Ishikawa (cell line): ENCODE measurements at regions not wholly inside any gene's neighbourhood (a gene's known extent, or its start where the extent isn't known, plus 50 kb on each side); places are given as distances from the start of the nearest gene placed in this dataset.

Experiments
- CEBPB ChIP-seq: IDR thresholded peaks from 2 replicates; pipeline ENCODE4 v1.6.1; 2012
- CREB1 ChIP-seq: IDR thresholded peaks from 2 replicates; pipeline ENCODE4 v1.6.1; 2012; ENCODE audit warnings: low read depth
- EGR1 ChIP-seq: IDR thresholded peaks from 2 replicates; pipeline ENCODE4 v1.6.1; 2012
- EP300 ChIP-seq: IDR thresholded peaks from 2 replicates; pipeline ENCODE4 v1.6.1; 2012; ENCODE audit warnings: borderline replicate concordance
- FOXM1 ChIP-seq: IDR thresholded peaks from 2 replicates; pipeline ENCODE4 v1.6.1; 2012; ENCODE audit warnings: low read depth, borderline replicate concordance
- NFIC ChIP-seq: IDR thresholded peaks from 2 replicates; pipeline ENCODE4 v1.6.1; 2012
- RAD21 ChIP-seq: IDR thresholded peaks from 2 replicates; pipeline ENCODE4 v1.6.1; 2012; ENCODE audit warnings: low read depth
- TAF1 ChIP-seq: IDR thresholded peaks from 2 replicates; pipeline ENCODE4 v1.6.1; 2012; ENCODE audit warnings: low read depth, mild to moderate bottlenecking
- TCF12 ChIP-seq: IDR thresholded peaks from 2 replicates; pipeline ENCODE4 v1.6.1; 2012; ENCODE audit warnings: low read depth
- TEAD4 ChIP-seq: IDR thresholded peaks from 2 replicates; pipeline ENCODE4 v1.6.1; 2012
- YY1 ChIP-seq: IDR thresholded peaks from 2 replicates; pipeline ENCODE4 v1.6.1; 2012; ENCODE audit warnings: low read depth
- ZBTB7A ChIP-seq: IDR thresholded peaks from 2 replicates; pipeline ENCODE4 v1.6.1; 2012; ENCODE audit warnings: low read depth
- TF ChIP-seq, protein P1 (sequence below): IDR thresholded peaks from 2 replicates; pipeline ENCODE4 v1.6.1; 2012; ENCODE audit warnings: low read depth, mild to moderate bottlenecking
- TF ChIP-seq, protein P2 (sequence below): IDR thresholded peaks from 2 replicates; pipeline ENCODE4 v1.6.1; 2012
- TF ChIP-seq, protein P3 (sequence below): IDR thresholded peaks from 2 replicates; pipeline ENCODE4 v1.6.1; 2012

DNA sequence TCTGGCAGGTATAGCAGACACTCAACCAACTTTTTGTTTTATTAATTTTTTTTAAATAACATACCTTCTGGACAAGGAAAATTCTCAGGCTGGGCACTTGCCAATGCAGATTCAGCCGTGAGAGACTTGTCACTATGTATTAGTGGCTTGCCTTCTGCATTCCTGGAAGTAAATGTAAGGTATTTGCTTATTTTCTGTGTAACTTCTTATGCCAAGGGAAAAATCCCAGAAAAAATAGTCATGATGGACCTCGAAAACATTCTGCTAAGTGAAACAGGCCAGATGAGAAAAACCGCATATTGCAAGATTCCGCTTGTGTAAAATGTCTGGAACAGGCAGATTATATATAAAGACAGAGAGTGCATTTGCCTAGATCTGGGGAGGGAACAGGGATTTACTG lies 260.3 kb upstream of the DAPK1 start:
- TF ChIP-seq ZBTB7A (no peak), CEBPB (no peak), YY1 (no peak), TEAD4 (no peak), TAF1 (no peak), EGR1 (no peak), EP300 (no peak), NFIC (no peak), CREB1 (no peak), TCF12 (no peak), RAD21 (no peak), FOXM1 (no peak)
- TF ChIP-seq, protein P1, sequence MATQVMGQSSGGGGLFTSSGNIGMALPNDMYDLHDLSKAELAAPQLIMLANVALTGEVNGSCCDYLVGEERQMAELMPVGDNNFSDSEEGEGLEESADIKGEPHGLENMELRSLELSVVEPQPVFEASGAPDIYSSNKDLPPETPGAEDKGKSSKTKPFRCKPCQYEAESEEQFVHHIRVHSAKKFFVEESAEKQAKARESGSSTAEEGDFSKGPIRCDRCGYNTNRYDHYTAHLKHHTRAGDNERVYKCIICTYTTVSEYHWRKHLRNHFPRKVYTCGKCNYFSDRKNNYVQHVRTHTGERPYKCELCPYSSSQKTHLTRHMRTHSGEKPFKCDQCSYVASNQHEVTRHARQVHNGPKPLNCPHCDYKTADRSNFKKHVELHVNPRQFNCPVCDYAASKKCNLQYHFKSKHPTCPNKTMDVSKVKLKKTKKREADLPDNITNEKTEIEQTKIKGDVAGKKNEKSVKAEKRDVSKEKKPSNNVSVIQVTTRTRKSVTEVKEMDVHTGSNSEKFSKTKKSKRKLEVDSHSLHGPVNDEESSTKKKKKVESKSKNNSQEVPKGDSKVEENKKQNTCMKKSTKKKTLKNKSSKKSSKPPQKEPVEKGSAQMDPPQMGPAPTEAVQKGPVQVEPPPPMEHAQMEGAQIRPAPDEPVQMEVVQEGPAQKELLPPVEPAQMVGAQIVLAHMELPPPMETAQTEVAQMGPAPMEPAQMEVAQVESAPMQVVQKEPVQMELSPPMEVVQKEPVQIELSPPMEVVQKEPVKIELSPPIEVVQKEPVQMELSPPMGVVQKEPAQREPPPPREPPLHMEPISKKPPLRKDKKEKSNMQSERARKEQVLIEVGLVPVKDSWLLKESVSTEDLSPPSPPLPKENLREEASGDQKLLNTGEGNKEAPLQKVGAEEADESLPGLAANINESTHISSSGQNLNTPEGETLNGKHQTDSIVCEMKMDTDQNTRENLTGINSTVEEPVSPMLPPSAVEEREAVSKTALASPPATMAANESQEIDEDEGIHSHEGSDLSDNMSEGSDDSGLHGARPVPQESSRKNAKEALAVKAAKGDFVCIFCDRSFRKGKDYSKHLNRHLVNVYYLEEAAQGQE = no peak
- TF ChIP-seq, protein P2, sequence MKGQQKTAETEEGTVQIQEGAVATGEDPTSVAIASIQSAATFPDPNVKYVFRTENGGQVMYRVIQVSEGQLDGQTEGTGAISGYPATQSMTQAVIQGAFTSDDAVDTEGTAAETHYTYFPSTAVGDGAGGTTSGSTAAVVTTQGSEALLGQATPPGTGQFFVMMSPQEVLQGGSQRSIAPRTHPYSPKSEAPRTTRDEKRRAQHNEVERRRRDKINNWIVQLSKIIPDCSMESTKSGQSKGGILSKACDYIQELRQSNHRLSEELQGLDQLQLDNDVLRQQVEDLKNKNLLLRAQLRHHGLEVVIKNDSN = no peak
- TF ChIP-seq, protein P3, sequence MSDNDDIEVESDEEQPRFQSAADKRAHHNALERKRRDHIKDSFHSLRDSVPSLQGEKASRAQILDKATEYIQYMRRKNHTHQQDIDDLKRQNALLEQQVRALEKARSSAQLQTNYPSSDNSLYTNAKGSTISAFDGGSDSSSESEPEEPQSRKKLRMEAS = no peak

DNA sequence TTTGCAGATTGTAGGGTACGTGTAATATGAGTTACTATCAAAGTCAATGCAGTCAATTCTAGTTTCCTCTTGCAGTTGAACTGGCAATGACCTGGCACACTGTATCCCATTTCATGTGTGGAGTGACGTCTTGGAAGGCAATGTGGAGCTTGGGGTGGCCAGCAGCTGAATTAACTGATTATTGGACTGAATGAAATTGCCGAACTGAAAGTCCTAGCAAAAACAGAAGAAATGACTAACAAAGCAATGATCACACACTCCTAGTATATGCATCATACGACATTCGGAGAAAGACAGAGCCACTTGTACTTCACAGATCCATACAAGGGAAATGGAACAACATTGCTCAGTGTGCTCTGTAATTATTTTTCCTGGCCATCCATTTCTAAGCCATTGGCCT lies 259.1 kb upstream of the DAPK1 start:
- TF ChIP-seq ZBTB7A = no peak
- TF ChIP-seq, protein P3 = no peak
- TF ChIP-seq CEBPB = no peak
- TF ChIP-seq FOXM1 = no peak
- TF ChIP-seq YY1 = no peak

DNA sequence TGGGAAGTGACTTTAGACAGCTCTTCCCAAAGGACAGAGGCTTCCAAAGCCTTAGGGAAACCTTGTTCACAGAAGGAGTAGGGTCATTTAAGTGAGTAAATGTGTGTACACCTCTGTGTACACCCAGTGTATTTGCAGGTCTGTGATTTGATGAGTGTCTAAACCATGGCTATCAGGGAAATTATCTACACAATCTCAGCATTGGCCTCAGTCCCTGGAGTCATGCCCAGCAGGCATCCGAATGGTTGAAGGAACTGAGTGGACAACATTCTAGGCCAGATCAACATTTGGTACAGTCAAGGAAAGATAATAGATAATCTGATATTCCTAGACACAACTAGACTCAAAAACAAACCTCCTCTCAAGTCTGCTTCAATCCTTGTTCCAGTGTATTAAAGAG lies 258.4 kb upstream of the DAPK1 start:
- TF ChIP-seq, protein P3 = no peak
- TF ChIP-seq NFIC (no peak), EP300 (no peak), TCF12 (no peak), TAF1 (no peak)

DNA sequence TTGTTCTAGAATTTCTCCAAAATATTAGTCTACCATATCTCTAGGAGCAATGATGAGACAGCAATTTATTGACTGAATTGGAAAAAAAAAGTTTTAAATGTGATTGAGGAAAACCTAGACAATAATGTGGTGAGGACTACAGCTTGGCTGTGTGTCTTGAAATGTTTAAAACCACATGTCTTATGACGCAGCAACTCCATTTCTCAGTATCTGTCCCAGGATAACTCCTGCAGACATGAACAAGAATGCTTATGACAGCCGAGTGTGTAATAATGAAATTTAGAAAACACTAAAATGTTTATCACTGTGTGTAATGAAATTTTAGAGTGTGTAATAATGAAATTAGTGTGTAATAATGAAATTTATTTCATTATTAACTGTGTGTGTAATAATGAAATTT lies 254.1 kb upstream of the DAPK1 start:
- TF ChIP-seq NFIC (no peak), FOXM1 (no peak), ZBTB7A (no peak), TCF12 (no peak), RAD21 (no peak), YY1 (no peak), TAF1 (no peak), CREB1 (no peak), EGR1 (no peak), TEAD4 (no peak), CEBPB (no peak), EP300 (no peak)
- TF ChIP-seq, protein P2 = no peak
- TF ChIP-seq, protein P3 = no peak
- TF ChIP-seq, protein P1 = no peak

DNA sequence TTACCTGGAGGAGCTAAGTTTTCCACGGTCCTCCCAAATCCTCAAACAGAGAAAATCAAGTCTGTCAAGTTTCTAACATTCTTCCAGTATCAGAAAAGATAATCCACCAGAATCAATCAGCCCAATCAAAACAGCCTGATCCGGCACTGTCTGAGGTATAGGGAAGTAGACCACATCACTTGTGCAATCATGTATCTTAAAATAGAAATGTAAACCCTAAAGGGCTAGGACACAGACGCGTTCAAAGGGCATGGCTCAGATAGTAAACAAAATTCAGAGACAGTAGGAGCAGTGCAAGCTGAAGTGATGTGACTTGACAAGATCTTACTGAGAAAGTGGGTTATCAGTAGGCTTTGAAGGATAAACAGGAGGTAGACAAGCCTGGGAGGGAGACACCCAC lies 252.4 kb upstream of the DAPK1 start:
- TF ChIP-seq TEAD4 (no peak), NFIC (no peak), ZBTB7A (no peak), CREB1 (no peak), EGR1 (no peak), EP300 (no peak), RAD21 (no peak), YY1 (no peak), FOXM1 (no peak), TAF1 (no peak)
- TF ChIP-seq, protein P3 = no peak
- TF ChIP-seq, protein P1 = no peak
- TF ChIP-seq, protein P2 = no peak
